Left colon (tissue), 2 donors: ENCODE measurements at regions not wholly inside any gene's neighbourhood (a gene's known extent, or its start where the extent isn't known, plus 50 kb on each side); places are given as distances from the start of the nearest gene placed in this dataset.

Source experiments
- ATAC-seq: fragments of 200-7000 bp; cut with Tn5 transposase; one replicate; pipeline ENCODE4 v1.9.1; 2020; ENCODE audit warnings: mild to moderate bottlenecking, moderate library complexity
- DNase-seq, 2 donors: peaks; one replicate each; pipeline ENCODE4 v3.0.0-alpha.2; 2020
- intact Hi-C, 2 donors: fragments of 100-400 bp; cut with DNase I in 1 of 2; cut with micrococcal nuclease in 1 of 2; formaldehyde crosslinking; loops; one replicate each; pipeline versions ENCODE4 v1.11.2 to v1.14.0; 2022; cut with DNase I, micrococcal nuclease
- donor health status: DM: no; HTN: no; CAD: no.
- donor health status: DM: yes; HTN: yes; CAD: no.

GRCh38 chr5:100479079-100479688, 56.0 kb upstream of the FAM174A start:
- ATAC-seq, result peak; percentile 76
- intact Hi-C loops, result no loop called here
- DNase-seq, result no peak

GRCh38 chr5:100472091-100472490, 63.1 kb upstream of the FAM174A start:
- ATAC-seq (no peak), DNase-seq (no peak)
- intact Hi-C loops, result no loop called here

GRCh38 chr5:100469767-100470166, 65.4 kb upstream of the FAM174A start:
- no peak for DNase-seq
- intact Hi-C loops, result no loop called here
- ATAC-seq, result no peak

GRCh38 chr5:100464418-100464817, 70.8 kb upstream of the FAM174A start:
- intact Hi-C loops, result no loop called here
- ATAC-seq, result no peak
- no peak for DNase-seq

GRCh38 chr5:100456615-100457014, 78.6 kb upstream of the FAM174A start:
- intact Hi-C loops, result no loop called here
- no peak for DNase-seq
- no peak for ATAC-seq

GRCh38 chr5:100452126-100452525, 83.0 kb upstream of the FAM174A start:
- intact Hi-C loops, result no loop called here
- ATAC-seq (no peak), DNase-seq (no peak)

GRCh38 chr5:100448111-100448528, 87.1 kb upstream of the FAM174A start:
- intact Hi-C loops, result no loop called here
- ATAC-seq (no peak), DNase-seq (no peak)

- intact Hi-C loops, result no loop called here
- DNase-seq, result no peak
- no peak for ATAC-seq
These were observed 88.2 kb upstream of the FAM174A start for GRCh38 chr5:100446879-100447430.

GRCh38 chr5:100444961-100445360, 90.2 kb upstream of the FAM174A start:
- ATAC-seq (no peak), DNase-seq (no peak)
- intact Hi-C loops, result no loop called here

GRCh38 chr5:100434815-100435214, 100.4 kb upstream of the FAM174A start:
- DNase-seq (no peak), ATAC-seq (no peak)
- intact Hi-C loops, result no loop called here

- no peak for ATAC-seq
- intact Hi-C loops, result no loop called here
- DNase-seq, result no peak
These were observed 102.4 kb upstream of the FAM174A start for GRCh38 chr5:100432741-100433140.

GRCh38 chr5:100430268-100431195, 104.6 kb upstream of the FAM174A start:
- no peak for ATAC-seq
- intact Hi-C loops, result no loop called here
- peak; percentile 26 to 32 for DNase-seq

- DNase-seq (no peak), ATAC-seq (no peak)
- intact Hi-C loops, result no loop called here
These were observed 110.4 kb upstream of the FAM174A start for GRCh38 chr5:100424787-100425186.

- ATAC-seq, result no peak
- DNase-seq, result no peak
- intact Hi-C loops, result no loop called here
These were observed 111.2 kb upstream of the FAM174A start for GRCh38 chr5:100424017-100424416.

- ATAC-seq, result no peak
- intact Hi-C loops, result no loop called here
These were observed 111.8 kb upstream of the FAM174A start for GRCh38 chr5:100423330-100423729.

GRCh38 chr5:100421360-100421759, 113.8 kb upstream of the FAM174A start:
- ATAC-seq, result no peak
- no peak for DNase-seq
- intact Hi-C loops, result no loop called here

More at GRCh38 chr5:100423330-100423729, 111.8 kb upstream of the FAM174A start:
- no peak for DNase-seq

- DNase-seq, result no peak
- ATAC-seq, result no peak
- intact Hi-C loops, result no loop called here
These were observed 116.9 kb upstream of the FAM174A start for GRCh38 chr5:100418231-100418630.

- DNase-seq (no peak), ATAC-seq (no peak)
- intact Hi-C loops, result no loop called here
These were observed 125.5 kb upstream of the FAM174A start for GRCh38 chr5:100409660-100410151.

GRCh38 chr5:100407053-100407452, 128.1 kb upstream of the FAM174A start:
- ATAC-seq (no peak), DNase-seq (no peak)
- intact Hi-C loops, result no loop called here

- ATAC-seq (no peak), DNase-seq (no peak)
- intact Hi-C loops, result no loop called here
These were observed 128.5 kb upstream of the FAM174A start for GRCh38 chr5:100406640-100407039.
